GM12878 (cell line): ENCODE measurements at regions not wholly inside any gene's neighbourhood (a gene's known extent, or its start where the extent isn't known, plus 50 kb on each side); places are given as distances from the start of the nearest gene placed in this dataset.

ENCODE experiments used
- CTCF ChIP-seq, 3 experiments: IDR thresholded peaks in 2 of 3; conservative IDR thresholded peaks in 1 of 3; 2 replicates each; pipeline ENCODE4 v1.5.1; 2011; ENCODE audit warnings: low read depth in 3 of 3, low read length in 3 of 3, mild to moderate bottlenecking in 3 of 3, control low read depth in 2 of 3, moderate library complexity in 2 of 3, inconsistent platforms in 1 of 3, mixed read lengths in 1 of 3; ENCODE audit not compliant: control insufficient read depth in 2 of 3, insufficient read depth in 1 of 3; ENCODE audit errors: extremely low read depth in 1 of 3
- EZH2 ChIP-seq: IDR thresholded peaks from 2 replicates; pipeline ENCODE4 v1.6.1; 2012; ENCODE audit warnings: low read depth, mild to moderate bottlenecking, control low read depth, inconsistent platforms, low read length, borderline replicate concordance; ENCODE audit not compliant: control insufficient read depth
- HDGF ChIP-seq: fragments of 450-650 bp; IDR thresholded peaks from 2 replicates; pipeline ENCODE4 v1.6.1; 2016; ENCODE audit warnings: antibody characterized with exemption
- JUNB ChIP-seq: IDR thresholded peaks from 2 replicates; pipeline ENCODE4 v1.6.1; 2016; ENCODE audit warnings: antibody characterized with exemption, mild to moderate bottlenecking
- MLLT1 ChIP-seq: fragments of 450-650 bp; IDR thresholded peaks from 2 replicates; pipeline ENCODE4 v1.6.1; 2016; ENCODE audit warnings: mild to moderate bottlenecking
- MYC ChIP-seq: IDR thresholded peaks from 2 replicates; pipeline ENCODE4 v1.6.1; 2011; ENCODE audit warnings: mild to moderate bottlenecking, low read length, moderate library complexity, inconsistent platforms; ENCODE audit not compliant: insufficient read depth, insufficient replicate concordance, insufficient read length, severe bottlenecking
- SMAD1 ChIP-seq: fragments of 450-650 bp; IDR thresholded peaks from 2 replicates; pipeline ENCODE4 v1.6.1; 2018; ENCODE audit warnings: mild to moderate bottlenecking, low read depth; ENCODE audit not compliant: partially characterized antibody
- TCF7 ChIP-seq: IDR thresholded peaks from 2 replicates; pipeline ENCODE4 v1.6.1; 2014; ENCODE audit warnings: antibody characterized with exemption, borderline replicate concordance
- TF ChIP-seq, protein P1 (sequence below): fragments of 450-650 bp; IDR thresholded peaks from 2 replicates; pipeline ENCODE4 v1.6.1; 2017; ENCODE audit warnings: mild to moderate bottlenecking
- TF ChIP-seq, protein P2 (sequence below): fragments of 450-650 bp; IDR thresholded peaks from 2 replicates; pipeline ENCODE4 v1.6.1; 2016; ENCODE audit warnings: mild to moderate bottlenecking

DNA sequence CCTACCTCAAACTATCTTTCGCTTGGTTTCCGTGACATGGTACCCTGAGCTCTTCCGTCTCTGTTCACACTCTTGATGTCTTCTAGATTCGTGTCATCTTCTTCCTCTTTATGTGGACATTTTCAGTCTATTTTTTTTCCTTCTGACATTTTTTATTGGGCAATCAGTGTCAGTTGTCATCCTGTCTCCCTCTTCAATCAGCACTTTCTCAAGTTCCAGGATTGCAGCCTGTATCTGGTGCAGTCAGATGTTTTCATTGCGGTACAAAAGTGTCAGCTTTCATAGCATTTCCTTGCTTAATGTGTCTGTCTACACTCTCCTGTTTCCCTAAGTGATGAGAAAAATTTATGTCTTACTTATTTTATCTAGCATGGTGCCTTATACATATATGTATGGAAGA, 51.1 kb upstream of the ETV1 start:
- no peak for TF ChIP-seq SMAD1
- TF ChIP-seq MLLT1, result no peak
- TF ChIP-seq HDGF, result no peak
- TF ChIP-seq MYC, result no peak
- TF ChIP-seq CTCF (IDR thresholded peaks at IDR 0.05 in 2 of 3, conservative IDR thresholded peaks at IDR 0.05 in 1 of 3; ENCODE audit: control insufficient read depth in 2 of 3, extremely low read depth in 1 of 3, insufficient read depth in 1 of 3, low read depth in 3 of 3, low read length in 3 of 3), result no peak
- TF ChIP-seq JUNB, result no peak
- TF ChIP-seq, protein P1, sequence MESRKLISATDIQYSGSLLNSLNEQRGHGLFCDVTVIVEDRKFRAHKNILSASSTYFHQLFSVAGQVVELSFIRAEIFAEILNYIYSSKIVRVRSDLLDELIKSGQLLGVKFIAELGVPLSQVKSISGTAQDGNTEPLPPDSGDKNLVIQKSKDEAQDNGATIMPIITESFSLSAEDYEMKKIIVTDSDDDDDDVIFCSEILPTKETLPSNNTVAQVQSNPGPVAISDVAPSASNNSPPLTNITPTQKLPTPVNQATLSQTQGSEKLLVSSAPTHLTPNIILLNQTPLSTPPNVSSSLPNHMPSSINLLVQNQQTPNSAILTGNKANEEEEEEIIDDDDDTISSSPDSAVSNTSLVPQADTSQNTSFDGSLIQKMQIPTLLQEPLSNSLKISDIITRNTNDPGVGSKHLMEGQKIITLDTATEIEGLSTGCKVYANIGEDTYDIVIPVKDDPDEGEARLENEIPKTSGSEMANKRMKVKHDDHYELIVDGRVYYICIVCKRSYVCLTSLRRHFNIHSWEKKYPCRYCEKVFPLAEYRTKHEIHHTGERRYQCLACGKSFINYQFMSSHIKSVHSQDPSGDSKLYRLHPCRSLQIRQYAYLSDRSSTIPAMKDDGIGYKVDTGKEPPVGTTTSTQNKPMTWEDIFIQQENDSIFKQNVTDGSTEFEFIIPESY, result no peak
- TF ChIP-seq EZH2, result no peak
- TF ChIP-seq, protein P2, sequence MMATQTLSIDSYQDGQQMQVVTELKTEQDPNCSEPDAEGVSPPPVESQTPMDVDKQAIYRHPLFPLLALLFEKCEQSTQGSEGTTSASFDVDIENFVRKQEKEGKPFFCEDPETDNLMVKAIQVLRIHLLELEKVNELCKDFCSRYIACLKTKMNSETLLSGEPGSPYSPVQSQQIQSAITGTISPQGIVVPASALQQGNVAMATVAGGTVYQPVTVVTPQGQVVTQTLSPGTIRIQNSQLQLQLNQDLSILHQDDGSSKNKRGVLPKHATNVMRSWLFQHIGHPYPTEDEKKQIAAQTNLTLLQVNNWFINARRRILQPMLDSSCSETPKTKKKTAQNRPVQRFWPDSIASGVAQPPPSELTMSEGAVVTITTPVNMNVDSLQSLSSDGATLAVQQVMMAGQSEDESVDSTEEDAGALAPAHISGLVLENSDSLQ, result no peak
- no peak for TF ChIP-seq TCF7
